Motor neuron (in vitro differentiated cells): ENCODE measurements at regions not wholly inside any gene's neighbourhood (a gene's known extent, or its start where the extent isn't known, plus 50 kb on each side); places are given as distances from the start of the nearest gene placed in this dataset.
A peak's percentile ranks its signal among the peaks of the same experiment; 100 is the strongest.

Experiments used
- ATAC-seq, 8 experiments: fragments of 200-7000 bp; cut with Tn5 transposase; replicated peaks in 6 of 8; 2 replicates each; pipeline ENCODE4 v1.8.0; 2021; ENCODE audit warnings: mild to moderate bottlenecking in 8 of 8, moderate library complexity in 8 of 8
- H3K27ac ChIP-seq, 2 donors: fragments of 250-450 bp; sonication (Bioruptor Pico); 2 replicates each; pipeline ENCODE4 v1.9.0; 2021; ENCODE audit warnings: antibody characterized with exemption in 2 of 2, mild to moderate bottlenecking in 2 of 2, moderate library complexity in 1 of 2
- H3K4me1 ChIP-seq, 2 donors: fragments of 250-450 bp; sonication (Bioruptor Pico); replicated peaks in 1 of 2; 2 replicates each; pipeline ENCODE4 v1.6.1; 2021; ENCODE audit warnings: antibody characterized with exemption in 2 of 2, mild to moderate bottlenecking in 2 of 2, moderate library complexity in 1 of 2
- H3K4me3 ChIP-seq, 5 donors: fragments of 250-450 bp; sonication (Bioruptor Pico); 2 replicates each; pipeline ENCODE4 v1.9.0; 2021; ENCODE audit warnings: antibody characterized with exemption in 5 of 5, mild to moderate bottlenecking in 5 of 5, moderate library complexity in 4 of 5
- WGBS, 10 experiments: fragments of 450-650 bp; shearing (Covaris generic); methylation state at CpG; one replicate each; pipeline ENCODE4 v1.0.0; 2022; 5-methylcytosine and 5-hydroxymethylcytosine counted together
- in situ Hi-C, 9 experiments: fragments of 400-800 bp; cut with MboI; loops; one replicate each; pipeline ENCODE4 v1.15.0; 2021; ENCODE audit warnings: low sequenced_read_pairs in 9 of 9, low pct_unique_long_range_greater_than_20kb in 2 of 9; ENCODE audit not compliant: unreplicated experiment in 9 of 9

DNA sequence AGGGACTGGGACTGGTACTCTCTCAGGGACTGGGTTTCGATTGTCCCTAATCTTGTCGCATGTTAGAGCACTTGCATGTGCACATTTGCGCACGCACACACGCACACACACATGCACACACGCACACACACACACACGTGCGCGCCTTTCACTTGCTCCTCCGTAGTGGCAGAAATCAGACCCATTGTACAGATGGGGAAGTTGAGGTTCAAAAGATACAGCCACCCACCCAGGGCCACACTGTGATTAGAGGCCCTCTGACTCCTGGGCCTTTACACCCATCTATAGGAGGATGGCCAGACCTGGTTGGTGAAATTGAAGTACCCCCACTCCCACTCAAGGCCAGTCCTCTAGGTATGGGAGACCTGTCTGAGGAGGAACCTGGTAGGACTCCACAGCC is 167.8 kb upstream of the LHX5 start:
- in situ Hi-C loops: no loop called here
- Histone ChIP-seq H3K4me1 (peaks cover 13 to 14% of the 10 kb centered on the region in 2 donors), H3K27ac (no peak overlapping the region), H3K4me3 (no peak overlapping the region)
- ATAC-seq: no peak
- WGBS, 10 experiments: 76% methylated on average over 4 to 9 of the region's 10 CpGs; no CpG with 5 or more reads in 8 of the 10 experiments

DNA sequence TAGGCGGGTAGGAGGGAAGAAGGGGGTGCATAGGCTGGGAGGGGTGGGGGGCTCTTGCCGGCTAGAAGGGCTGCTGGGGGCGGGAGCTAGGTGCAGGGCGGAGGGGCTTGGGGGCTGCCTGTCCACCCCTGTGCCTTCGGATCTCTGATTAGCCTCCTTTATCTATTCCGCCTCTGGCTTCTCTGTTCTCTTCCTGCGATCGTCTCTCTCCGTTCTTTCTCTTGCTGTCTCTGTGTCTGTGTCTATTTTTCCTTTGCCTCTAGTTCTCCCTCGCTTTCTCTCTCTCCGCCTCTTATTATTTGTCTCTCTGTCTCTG is 166.7 kb upstream of the LHX5 start:
- 7 to 38% (median 24%) methylated on average over 4 to 7 of the region's 11 CpGs; no CpG with 5 or more reads in 2 of the 10 experiments for WGBS, 10 experiments
- in situ Hi-C loops: no loop called here
- peak in 5 of 8 experiments; percentile 41 to 66 (median 61) for ATAC-seq
- H3K4me3 ChIP-seq: peak overlapping the region in 2 of 5 donors; percentile 10 to 17
- peaks cover 19% of the 10 kb centered on the region in 2 donors for H3K4me1 ChIP-seq
- no peak overlapping the region for H3K27ac ChIP-seq

DNA sequence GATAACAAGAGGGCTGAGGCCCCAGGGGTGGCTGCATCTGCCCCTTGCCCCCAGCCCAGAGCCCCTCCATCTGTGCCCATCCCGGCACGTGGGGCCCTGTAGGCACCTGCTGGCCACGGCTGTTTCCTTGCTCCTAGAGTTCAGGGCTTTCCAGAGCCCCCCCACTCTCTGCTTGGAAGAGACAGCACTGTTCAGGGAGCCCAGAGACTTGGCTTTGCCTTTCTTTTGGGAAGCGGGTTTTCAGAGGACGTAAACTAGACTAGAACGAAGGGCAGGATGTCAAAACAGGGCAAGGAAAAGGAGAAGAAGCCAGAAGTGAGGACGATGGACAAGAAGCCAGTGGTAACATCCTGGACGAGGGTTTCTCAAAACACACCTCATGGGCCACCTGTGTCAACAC is 163.3 kb upstream of the LHX5 start:
- 0 to 80% (median 71%) methylated on average over 1 to 5 of the region's 8 CpGs; no CpG with 5 or more reads in 4 of the 10 experiments for WGBS, 10 experiments
- peak overlapping the region in 1 of 2 donors; percentile 54 for H3K27ac ChIP-seq
- in situ Hi-C loops: no loop called here
- peaks cover 13% of the 10 kb centered on the region in 2 donors for H3K4me1 ChIP-seq
- H3K4me3 ChIP-seq: no peak overlapping the region
- ATAC-seq: peak in 4 of 8 experiments; percentile 10 to 21 (median 16)

DNA sequence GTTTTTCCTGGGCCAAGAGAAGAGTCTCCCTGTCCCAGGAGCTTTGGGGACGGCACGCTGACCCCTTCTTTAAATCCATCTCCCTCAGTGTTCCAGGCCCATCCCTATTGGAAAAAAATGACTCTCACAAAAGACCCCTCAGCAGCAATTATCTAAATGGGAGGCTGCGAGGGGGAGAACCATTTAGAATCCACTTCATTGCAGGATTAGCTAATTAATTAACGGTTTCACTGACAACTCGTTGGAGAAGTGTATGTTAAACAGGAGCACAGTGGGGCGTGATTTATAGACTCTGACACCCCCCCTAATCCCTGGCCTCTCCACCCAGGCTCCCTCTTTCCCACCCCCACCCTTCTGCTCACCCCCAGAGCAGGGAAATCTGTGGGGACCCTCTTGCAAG is 162.8 kb upstream of the LHX5 start:
- Histone ChIP-seq H3K4me3 (no peak overlapping the region), H3K27ac (no peak overlapping the region), H3K4me1 (peaks cover 13% of the 10 kb centered on the region in 2 donors)
- peak in 4 of 8 experiments; percentile 10 to 36 (median 22) for ATAC-seq
- 7 to 40% methylated on average over 2 to 3 of the region's 6 CpGs; no CpG with 5 or more reads in 8 of the 10 experiments for WGBS, 10 experiments
- in situ Hi-C loops: no loop called here

DNA sequence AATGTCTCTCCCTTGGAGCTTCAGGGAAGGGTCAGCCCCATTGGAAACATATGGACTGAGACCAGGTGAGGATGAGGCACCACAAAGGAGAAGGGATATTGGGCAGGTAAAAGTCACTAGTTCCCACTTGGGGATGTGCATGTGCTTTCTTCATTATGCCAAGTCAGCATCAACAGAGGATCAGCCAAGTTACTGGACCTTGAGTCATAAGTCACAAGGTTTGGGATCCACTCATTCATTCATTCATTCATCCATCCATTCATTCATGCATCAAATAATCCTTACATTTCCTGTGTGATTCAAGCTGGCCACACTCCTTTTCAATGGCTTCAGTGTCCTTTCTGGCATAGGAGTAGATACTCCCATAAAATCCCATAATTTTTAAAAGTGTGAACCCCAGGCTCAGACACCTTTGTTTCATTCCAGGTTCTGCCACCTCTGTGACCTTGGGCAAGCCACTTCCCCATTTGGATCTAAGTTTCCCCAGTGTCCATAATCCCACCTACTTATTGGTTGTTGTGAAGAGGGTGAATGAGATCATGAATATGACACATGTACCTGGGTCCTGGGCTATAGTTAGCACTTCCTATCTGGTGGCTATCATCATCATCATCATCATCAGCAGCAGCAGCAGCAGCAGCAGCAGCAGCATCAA is 162.1 kb upstream of the LHX5 start:
- Histone ChIP-seq H3K4me3 (no peak overlapping the region), H3K27ac (no peak overlapping the region), H3K4me1 (peaks cover 13% of the 10 kb centered on the region in 2 donors)
- no peak for ATAC-seq
- in situ Hi-C loops: no loop called here

DNA sequence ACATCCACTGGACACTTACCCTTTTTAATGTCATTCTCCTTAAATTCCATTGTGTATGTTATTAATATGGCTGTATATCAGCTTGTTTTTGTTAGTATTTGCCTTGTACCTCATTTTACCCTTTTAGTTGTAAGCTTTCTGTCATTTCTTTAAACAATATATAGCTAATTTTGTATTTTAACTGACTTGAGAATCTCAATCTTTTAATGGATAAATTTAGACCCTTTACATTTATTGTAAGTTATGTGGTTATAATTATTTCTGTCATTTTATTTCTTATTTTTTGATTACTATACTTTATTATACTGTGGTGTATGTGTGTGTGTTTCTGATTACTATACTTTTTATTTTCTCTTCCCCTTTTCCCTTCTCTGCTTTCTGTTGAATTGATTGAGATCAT is 159.0 kb upstream of the LHX5 start:
- ATAC-seq: no peak
- Histone ChIP-seq H3K4me3 (no peak overlapping the region), H3K4me1 (peaks cover 10 to 13% of the 10 kb centered on the region in 2 donors), H3K27ac (no peak overlapping the region)
- in situ Hi-C loops: no loop called here

DNA sequence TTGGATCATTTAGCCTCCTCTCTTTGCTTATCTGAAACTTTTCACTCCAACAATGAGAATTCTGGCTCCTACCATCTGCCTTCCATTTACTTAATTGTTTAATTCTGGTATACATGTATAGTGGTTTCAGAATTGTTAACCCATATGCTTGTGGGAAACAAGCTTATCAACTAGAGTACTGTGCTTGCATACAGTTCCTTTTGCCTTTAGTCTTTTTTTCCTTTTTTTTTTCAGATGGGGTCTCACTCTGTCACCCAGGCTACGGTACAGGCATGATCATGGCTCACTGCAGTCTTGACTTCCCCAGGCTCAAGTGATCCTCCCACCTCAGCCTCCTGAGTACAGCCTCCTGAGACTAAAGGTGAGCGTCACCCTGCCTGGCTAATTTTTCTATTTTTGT is 153.8 kb upstream of the LHX5 start:
- H3K27ac ChIP-seq: no peak overlapping the region
- no peaks in the 10 kb centered on the region for H3K4me1 ChIP-seq
- WGBS, 10 experiments: 0 to 80% (median 75%) methylated on average over 1 to 2 of the region's 2 CpGs; no CpG with 5 or more reads in 4 of the 10 experiments
- ATAC-seq: no peak
- in situ Hi-C loops: no loop called here
- H3K4me3 ChIP-seq: no peak overlapping the region

DNA sequence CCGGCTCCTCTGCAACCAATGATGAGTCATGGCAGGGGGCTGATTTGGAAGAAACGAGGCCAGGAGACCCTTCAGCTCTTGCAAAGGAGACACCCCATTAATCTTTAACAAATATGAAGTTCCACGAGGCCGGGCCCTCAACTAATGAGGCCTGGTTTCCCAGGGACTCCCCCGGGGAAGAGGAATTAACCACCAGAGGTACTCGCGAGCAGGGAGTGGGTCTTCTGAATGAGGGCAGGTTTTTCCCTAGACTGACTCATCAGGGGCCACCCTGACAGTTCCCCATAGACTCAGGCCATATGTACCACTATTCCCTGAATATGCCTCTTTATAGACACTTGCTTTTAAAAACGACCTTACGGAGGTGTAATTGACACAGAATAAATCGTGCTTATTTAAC is 150.7 kb upstream of the LHX5 start:
- no peak overlapping the region for H3K27ac ChIP-seq
- ATAC-seq: peak in 5 of 8 experiments; percentile 22 to 82 (median 72)
- no peak overlapping the region for H3K4me3 ChIP-seq
- WGBS, 10 experiments: 16 to 82% (median 45%) methylated on average over 2 to 8 of the region's 10 CpGs; no CpG with 5 or more reads in 2 of the 10 experiments
- H3K4me1 ChIP-seq: no peaks in the 10 kb centered on the region
- in situ Hi-C loops: no loop called here

DNA sequence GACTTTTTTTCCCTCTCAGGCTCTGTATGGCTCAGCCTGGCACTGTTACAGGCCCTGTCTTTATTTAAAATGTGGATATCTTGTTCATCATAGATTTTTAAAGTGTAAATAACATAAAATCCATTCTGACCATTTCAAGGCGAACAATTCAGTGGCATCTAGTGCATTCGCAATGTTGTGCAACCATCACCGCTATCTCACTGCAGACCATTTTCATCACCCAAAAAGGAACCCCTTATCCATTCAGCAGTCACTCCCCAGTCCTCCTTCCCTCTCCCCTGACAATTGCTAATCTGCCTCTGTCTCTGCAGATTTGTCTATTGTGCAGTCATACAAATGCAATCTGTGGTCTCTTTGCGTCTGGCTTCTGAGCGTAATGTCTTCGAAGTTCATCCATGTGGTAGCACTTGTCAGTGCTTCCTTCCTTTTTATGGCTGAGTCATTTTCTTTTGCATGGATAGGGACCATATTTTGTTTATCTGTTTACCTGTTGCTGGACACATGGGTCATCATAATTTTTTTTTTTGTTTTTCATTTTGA is 148.8 kb upstream of the LHX5 start:
- WGBS, 10 experiments: 39 to 81% (median 76%) methylated on average over 1 to 6 of the region's 6 CpGs; no CpG with 5 or more reads in 1 of the 10 experiments
- in situ Hi-C loops: no loop called here
- no peak overlapping the region for H3K27ac ChIP-seq
- no peak for ATAC-seq
- H3K4me1 ChIP-seq: no peaks in the 10 kb centered on the region
- no peak overlapping the region for H3K4me3 ChIP-seq

DNA sequence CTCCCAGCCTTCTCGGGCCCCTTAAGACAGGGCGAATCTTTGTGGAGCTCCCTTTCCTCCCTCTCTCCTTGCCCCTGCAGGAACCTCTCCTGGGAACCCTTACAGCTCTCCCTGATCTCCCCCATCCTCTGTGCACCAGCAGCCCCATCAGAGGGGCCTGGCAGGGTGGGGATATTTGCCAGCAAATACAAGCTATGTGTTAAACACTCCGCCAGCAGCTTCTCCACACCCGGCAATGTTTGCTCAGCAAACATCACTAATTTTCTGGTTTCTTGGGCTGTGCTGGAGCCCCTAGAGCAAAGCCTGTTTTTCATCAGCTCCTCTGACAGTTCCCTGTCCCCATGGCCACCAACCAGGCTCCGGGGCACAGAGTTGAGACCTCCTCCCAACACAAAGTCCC is 147.5 kb upstream of the LHX5 start:
- in situ Hi-C loops: no loop called here
- ATAC-seq: peak in 3 of 8 experiments; percentile 24 to 95 (median 55)
- no peaks in the 10 kb centered on the region for H3K4me1 ChIP-seq
- H3K27ac ChIP-seq: no peak overlapping the region
- H3K4me3 ChIP-seq: no peak overlapping the region
- WGBS, 10 experiments: 0 to 71% (median 57%) methylated on average over 1 to 5 of the region's 5 CpGs; no CpG with 5 or more reads in 5 of the 10 experiments

DNA sequence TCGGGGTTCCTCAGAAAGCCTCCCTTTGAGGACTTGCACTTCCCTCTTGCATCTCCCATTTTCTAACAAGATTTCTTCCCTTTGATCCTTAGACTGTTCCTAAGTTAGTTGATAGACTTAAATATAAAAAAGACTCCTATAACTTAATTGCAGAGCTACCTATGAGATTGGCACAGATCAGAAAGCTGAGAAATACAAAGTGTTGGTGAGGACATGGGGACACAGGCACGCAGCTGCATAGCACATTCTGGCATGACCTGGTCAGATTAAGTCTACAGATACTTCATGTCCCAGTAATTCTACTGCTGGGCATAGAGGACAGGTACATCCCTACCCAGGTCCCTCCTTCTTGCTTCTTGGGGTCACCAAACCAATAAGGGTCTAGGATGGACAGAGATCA is 141.7 kb upstream of the LHX5 start:
- 0 to 100% (median 85%) methylated on average over 1 to 2 of the region's 2 CpGs; no CpG with 5 or more reads in 4 of the 10 experiments for WGBS, 10 experiments

DNA sequence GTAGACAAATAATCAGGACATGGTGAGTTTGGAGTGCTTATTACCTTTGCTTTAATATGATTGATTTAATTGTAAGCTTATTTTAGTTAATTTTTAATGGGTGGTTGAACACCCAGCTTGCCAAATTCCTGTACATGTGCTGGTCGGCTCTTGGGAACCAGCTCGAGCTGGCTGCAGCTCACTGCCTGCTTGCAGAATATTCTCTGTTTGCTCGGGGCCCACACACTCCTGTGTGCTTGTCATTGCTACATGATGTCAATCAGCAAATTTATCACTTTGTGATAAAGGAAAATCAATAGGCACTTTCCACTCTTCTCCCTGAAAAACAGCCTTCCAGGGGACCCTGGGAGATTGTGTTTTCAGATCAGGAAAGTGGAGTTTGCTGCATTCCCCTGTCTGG is 141.1 kb upstream of the LHX5 start:
- Histone ChIP-seq H3K27ac (peak overlapping the region in 1 of 2 donors; percentile 19), H3K4me1 (peaks cover 12 to 29% of the 10 kb centered on the region in 2 donors), H3K4me3 (no peak overlapping the region)
- 0 to 71% (median 35%) methylated on average over 2 to 3 of the region's 3 CpGs; no CpG with 5 or more reads in 4 of the 10 experiments for WGBS, 10 experiments
- ATAC-seq: peak in 4 of 8 experiments; percentile 18 to 76 (median 64)
- in situ Hi-C loops: no loop called here

More for the DNA sequence above, 141.7 kb upstream of the LHX5 start:
- ATAC-seq: no peak
- no peak overlapping the region for H3K4me3 ChIP-seq
- peak overlapping the region in 1 of 2 donors; percentile 19 for H3K27ac ChIP-seq
- in situ Hi-C loops: no loop called here
- H3K4me1 ChIP-seq: peaks cover 12 to 29% of the 10 kb centered on the region in 2 donors

DNA sequence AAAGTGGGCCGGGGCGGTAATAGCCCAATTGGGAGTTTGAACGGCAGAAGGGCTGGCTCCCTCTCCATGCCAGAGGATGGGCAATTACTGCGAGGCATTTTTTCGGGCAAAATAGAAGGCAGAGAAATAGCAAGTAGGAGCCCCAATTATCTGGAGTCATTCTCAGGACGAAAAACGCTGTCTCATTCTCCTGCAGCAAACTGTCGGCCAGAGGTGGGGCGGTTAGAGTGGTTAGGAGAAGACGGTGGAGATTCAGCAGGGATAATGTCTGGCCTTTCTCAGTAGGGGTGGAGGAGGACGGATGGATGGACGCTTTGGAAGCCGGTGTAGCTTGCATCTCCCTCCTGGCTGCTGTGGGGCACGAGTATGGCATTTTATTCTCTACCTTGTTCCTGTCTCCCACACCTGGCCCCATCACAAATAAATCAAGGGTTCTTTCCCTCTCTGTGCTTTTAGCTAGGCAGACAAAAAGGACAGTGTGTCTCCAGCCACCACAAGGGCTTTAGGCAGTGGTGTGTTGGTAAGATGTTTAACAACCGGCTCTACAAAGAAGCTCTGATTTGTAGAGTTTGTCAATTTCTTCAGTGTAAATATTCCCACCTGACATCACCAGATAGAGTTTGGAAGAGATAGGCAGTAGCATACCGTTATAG is 140.5 kb upstream of the LHX5 start:
- H3K4me1 ChIP-seq: peaks cover 12 to 29% of the 10 kb centered on the region in 2 donors
- ATAC-seq: peak in 3 of 8 experiments; percentile 10 to 33 (median 24)
- H3K27ac ChIP-seq: no peak overlapping the region
- H3K4me3 ChIP-seq: no peak overlapping the region
- WGBS, 10 experiments: 20 to 76% (median 41%) methylated on average over 1 to 13 of the region's 16 CpGs; no CpG with 5 or more reads in 2 of the 10 experiments
- in situ Hi-C loops: no loop called here
